ENCODE measurements at regions not wholly inside any gene's neighbourhood (a gene's known extent, or its start where the extent isn't known, plus 50 kb on each side); places are given as distances from the start of the nearest gene placed in this dataset.

- intact Hi-C loops (cut with DNase I), result no loop called here
- Histone ChIP-seq H3K9ac (ENCODE audit: low read depth in 2 of 2, low read length in 2 of 2) (no peak overlapping the region), H3K4me1 (no peaks in the 10 kb centered on the region), H3K27me3 (no peaks in the 10 kb centered on the region), H3K4me3 (no peak overlapping the region), H3K27ac (no peak overlapping the region), H3K9me3 (no peaks in the 10 kb centered on the region), H3K36me3 (no peaks in the 10 kb centered on the region)
- TF ChIP-seq, protein P1, sequence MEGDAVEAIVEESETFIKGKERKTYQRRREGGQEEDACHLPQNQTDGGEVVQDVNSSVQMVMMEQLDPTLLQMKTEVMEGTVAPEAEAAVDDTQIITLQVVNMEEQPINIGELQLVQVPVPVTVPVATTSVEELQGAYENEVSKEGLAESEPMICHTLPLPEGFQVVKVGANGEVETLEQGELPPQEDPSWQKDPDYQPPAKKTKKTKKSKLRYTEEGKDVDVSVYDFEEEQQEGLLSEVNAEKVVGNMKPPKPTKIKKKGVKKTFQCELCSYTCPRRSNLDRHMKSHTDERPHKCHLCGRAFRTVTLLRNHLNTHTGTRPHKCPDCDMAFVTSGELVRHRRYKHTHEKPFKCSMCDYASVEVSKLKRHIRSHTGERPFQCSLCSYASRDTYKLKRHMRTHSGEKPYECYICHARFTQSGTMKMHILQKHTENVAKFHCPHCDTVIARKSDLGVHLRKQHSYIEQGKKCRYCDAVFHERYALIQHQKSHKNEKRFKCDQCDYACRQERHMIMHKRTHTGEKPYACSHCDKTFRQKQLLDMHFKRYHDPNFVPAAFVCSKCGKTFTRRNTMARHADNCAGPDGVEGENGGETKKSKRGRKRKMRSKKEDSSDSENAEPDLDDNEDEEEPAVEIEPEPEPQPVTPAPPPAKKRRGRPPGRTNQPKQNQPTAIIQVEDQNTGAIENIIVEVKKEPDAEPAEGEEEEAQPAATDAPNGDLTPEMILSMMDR (IDR thresholded peaks at IDR 0.05), result no peak
- DNase-seq, result no peak
These were observed 124.4 kb upstream of the LIPC start for GRCh38 chr15:58307313-58307961.

GRCh38 chr15:58308742-58309355 is 122.9 kb upstream of the LIPC start:
- Histone ChIP-seq H3K27ac (no peak overlapping the region), H3K9me3 (no peaks in the 10 kb centered on the region), H3K4me1 (no peaks in the 10 kb centered on the region), H3K27me3 (no peaks in the 10 kb centered on the region), H3K9ac (ENCODE audit: low read depth in 2 of 2, low read length in 2 of 2) (no peak overlapping the region), H3K4me3 (no peak overlapping the region), H3K36me3 (no peaks in the 10 kb centered on the region)
- DNase-seq, result no peak
- TF ChIP-seq, protein P1 (IDR thresholded peaks at IDR 0.05), result no peak
- intact Hi-C loops (cut with DNase I), result no loop called here

GRCh38 chr15:58309963-58310928 is 121.5 kb upstream of the LIPC start:
- no peaks in the 10 kb centered on the region for H3K4me1 ChIP-seq

DNA sequence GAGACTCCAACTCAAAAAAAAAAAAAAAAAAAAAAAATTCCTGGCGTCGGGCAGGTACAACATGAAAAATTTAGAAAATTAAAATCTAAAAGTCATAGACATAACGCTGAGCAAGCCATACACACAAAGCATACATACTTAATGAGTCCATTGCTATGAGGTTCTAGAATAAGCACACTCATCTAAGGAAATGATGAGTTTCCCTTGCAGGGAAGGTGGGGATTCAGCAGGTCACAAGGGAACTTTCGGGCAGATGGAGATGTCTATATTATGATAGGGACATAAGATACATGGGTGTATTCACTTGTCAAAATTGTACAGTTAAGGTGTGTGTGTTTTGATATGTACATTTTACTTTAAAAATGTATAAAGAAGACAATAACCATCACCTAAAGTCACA is 120.2 kb upstream of the LIPC start:
- intact Hi-C loops (cut with DNase I), result no loop called here
- no peak overlapping the region for H3K9ac ChIP-seq (ENCODE audit: low read depth in 2 of 2, low read length in 2 of 2)
- H3K9me3 ChIP-seq, result no peaks in the 10 kb centered on the region
- TF ChIP-seq, protein P1 (IDR thresholded peaks at IDR 0.05), result no peak
- H3K36me3 ChIP-seq, result no peaks in the 10 kb centered on the region
- no peak overlapping the region for H3K4me3 ChIP-seq
- no peak overlapping the region for H3K27ac ChIP-seq
- no peak for DNase-seq
- no peaks in the 10 kb centered on the region for H3K4me1 ChIP-seq
- H3K27me3 ChIP-seq, result no peaks in the 10 kb centered on the region

More at GRCh38 chr15:58309963-58310928, 121.5 kb upstream of the LIPC start:
- TF ChIP-seq, protein P1 (IDR thresholded peaks at IDR 0.05), result no peak
- no peak for DNase-seq
- H3K36me3 ChIP-seq, result no peaks in the 10 kb centered on the region
- no peak overlapping the region for H3K27ac ChIP-seq
- H3K27me3 ChIP-seq, result no peaks in the 10 kb centered on the region
- no peaks in the 10 kb centered on the region for H3K9me3 ChIP-seq
- H3K4me3 ChIP-seq, result no peak overlapping the region
- H3K9ac ChIP-seq (ENCODE audit: low read depth in 2 of 2, low read length in 2 of 2), result no peak overlapping the region
- intact Hi-C loops (cut with DNase I), result no loop called here

GRCh38 chr15:58312031-58312430 is 119.8 kb upstream of the LIPC start:
- Histone ChIP-seq H3K9ac (ENCODE audit: low read depth in 2 of 2, low read length in 2 of 2) (no peak overlapping the region), H3K36me3 (no peaks in the 10 kb centered on the region), H3K4me3 (no peak overlapping the region), H3K27me3 (no peaks in the 10 kb centered on the region), H3K9me3 (no peaks in the 10 kb centered on the region), H3K4me1 (no peaks in the 10 kb centered on the region), H3K27ac (no peak overlapping the region)
- no peak for DNase-seq
- TF ChIP-seq, protein P1 (IDR thresholded peaks at IDR 0.05), result no peak
- intact Hi-C loops (cut with DNase I), result no loop called here

Data from colonic mucosa (tissue), 4 donors.